ENCODE measurements at regions not wholly inside any gene's neighbourhood (a gene's known extent, or its start where the extent isn't known, plus 50 kb on each side); places are given as distances from the start of the nearest gene placed in this dataset.
A peak's percentile ranks its signal among the peaks of the same experiment; 100 is the strongest.

- H3K4me1 Mint-ChIP-seq (ENCODE audit: low read depth): no peaks in the 10 kb centered on the region
- H3K27ac Mint-ChIP-seq: no peak overlapping the region
- no peaks in the 10 kb centered on the region for H3K27me3 ChIP-seq (ENCODE audit: control insufficient read depth in 1 of 2, insufficient read depth in 2 of 2, low read length in 2 of 2)
- no peaks in the 10 kb centered on the region for H3K9me3 ChIP-seq (ENCODE audit: control insufficient read depth in 1 of 2, insufficient read depth in 1 of 2, low read length in 2 of 2)
- ChIA-PET CTCF (no interaction called here), POLR2A (no interaction called here)
- no peak for TF ChIP-seq CTCF (IDR thresholded peaks at IDR 0.05)
- no peak overlapping the region for H3K27ac ChIP-seq (ENCODE audit: low read depth in 1 of 2, low read length in 2 of 2)
- no peak overlapping the region for H3K4me3 ChIP-seq (ENCODE audit: low read length)
- ATAC-seq (ENCODE audit: poor library complexity) (no peak), DNase-seq (no peak)
- H3K4me1 ChIP-seq (ENCODE audit: insufficient read depth, low read length): no peaks in the 10 kb centered on the region
- no peaks in the 10 kb centered on the region for H3K9me3 Mint-ChIP-seq
- no peaks in the 10 kb centered on the region for H3K27me3 Mint-ChIP-seq
- intact Hi-C loops (cut with DNase I, micrococcal nuclease): no loop called here
- H3K36me3 Mint-ChIP-seq (ENCODE audit: low read depth): no peaks in the 10 kb centered on the region
- H3K36me3 ChIP-seq (ENCODE audit: insufficient read depth, low read length): no peaks in the 10 kb centered on the region
- no peak overlapping the region for H3K4me3 Mint-ChIP-seq
Measured at GRCh38 chrX:40444133-40444532, 136.6 kb upstream of the ATP6AP2 start.

DNA sequence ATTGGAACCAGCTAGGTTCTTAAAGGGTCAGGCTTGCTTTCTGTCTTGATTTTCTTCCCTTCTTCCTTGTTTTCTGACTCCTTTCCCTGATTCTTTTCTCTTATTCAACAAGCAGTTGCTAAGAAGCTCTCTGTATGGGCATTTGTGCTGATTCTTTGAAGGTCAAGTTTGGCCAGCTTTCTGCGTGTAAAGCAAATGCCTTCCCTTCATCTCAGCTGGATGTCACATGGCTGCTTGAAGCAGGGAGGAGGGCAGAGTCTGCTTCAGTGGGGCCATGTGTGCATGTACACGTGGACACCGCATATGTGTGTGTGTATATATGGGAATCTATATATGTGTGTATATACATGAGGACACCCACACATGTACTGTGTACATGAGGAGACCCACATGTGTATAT lies 139.9 kb upstream of the ATP6AP2 start:
- H3K4me1 Mint-ChIP-seq (ENCODE audit: low read depth): no peaks in the 10 kb centered on the region
- no peaks in the 10 kb centered on the region for H3K36me3 ChIP-seq (ENCODE audit: insufficient read depth, low read length)
- intact Hi-C loops (cut with DNase I, micrococcal nuclease): no loop called here
- H3K4me3 Mint-ChIP-seq: no peak overlapping the region
- H3K27me3 ChIP-seq (ENCODE audit: control insufficient read depth in 1 of 2, insufficient read depth in 2 of 2, low read length in 2 of 2): no peaks in the 10 kb centered on the region
- ChIA-PET CTCF (no interaction called here), POLR2A (no interaction called here)
- no peak overlapping the region for H3K27ac Mint-ChIP-seq
- H3K36me3 Mint-ChIP-seq (ENCODE audit: low read depth): no peaks in the 10 kb centered on the region
- H3K9me3 Mint-ChIP-seq: no peaks in the 10 kb centered on the region
- H3K27me3 Mint-ChIP-seq: no peaks in the 10 kb centered on the region
- no peak for DNase-seq
- ATAC-seq (ENCODE audit: poor library complexity): no peak
- H3K4me1 ChIP-seq (ENCODE audit: insufficient read depth, low read length): no peaks in the 10 kb centered on the region
- H3K27ac ChIP-seq (ENCODE audit: low read depth in 1 of 2, low read length in 2 of 2): no peak overlapping the region
- H3K4me3 ChIP-seq (ENCODE audit: low read length): no peak overlapping the region
- TF ChIP-seq CTCF (IDR thresholded peaks at IDR 0.05): no peak
- H3K9me3 ChIP-seq (ENCODE audit: control insufficient read depth in 1 of 2, insufficient read depth in 1 of 2, low read length in 2 of 2): no peaks in the 10 kb centered on the region

DNA sequence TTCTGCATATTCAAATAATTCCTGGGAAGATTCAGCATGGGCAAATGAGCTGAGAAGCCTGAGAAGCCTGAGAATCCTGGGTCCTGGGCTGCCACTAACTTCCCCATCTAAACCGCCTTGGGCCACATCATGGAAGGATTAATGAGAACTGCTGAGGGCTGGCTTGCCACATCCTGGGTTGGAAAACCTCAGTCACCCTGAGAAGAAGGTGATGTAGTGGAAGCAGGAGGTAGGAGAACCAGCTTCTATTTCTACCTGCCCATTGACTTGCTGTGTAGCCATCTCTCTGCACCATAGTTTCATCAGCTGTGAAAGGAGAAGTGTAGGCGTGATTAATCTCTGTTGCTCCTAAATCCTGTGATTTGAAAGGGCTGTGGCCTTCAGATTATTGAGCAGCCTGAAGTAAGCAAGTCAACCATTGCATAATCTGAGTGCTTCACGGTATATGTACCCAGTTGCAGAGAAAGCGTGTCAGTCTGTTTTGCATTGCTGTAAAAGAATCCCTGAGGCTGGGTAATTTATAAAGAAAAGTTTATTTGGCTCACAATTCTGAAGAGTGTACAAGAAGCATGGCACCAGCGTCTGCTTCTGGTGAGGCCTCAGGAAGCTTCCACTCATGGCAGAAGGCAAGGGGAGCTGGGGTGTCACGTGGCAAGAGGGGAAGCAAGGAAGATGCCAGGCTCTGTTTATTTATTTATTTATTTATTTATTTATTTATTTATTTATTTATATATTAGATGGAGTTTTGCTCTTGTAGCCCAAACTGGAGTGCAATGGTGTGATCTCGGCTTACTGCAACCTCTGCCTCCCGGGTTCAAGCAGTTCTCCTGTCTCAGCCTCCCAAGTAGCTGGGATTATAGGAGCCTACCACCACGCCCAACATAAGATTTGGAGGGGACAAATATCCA lies 140.9 kb upstream of the ATP6AP2 start:
- Mint-ChIP-seq H3K36me3 (ENCODE audit: low read depth) (no peaks in the 10 kb centered on the region), H3K4me3 (no peak overlapping the region), H3K4me1 (ENCODE audit: low read depth) (no peaks in the 10 kb centered on the region), H3K27me3 (no peaks in the 10 kb centered on the region), H3K27ac (no peak overlapping the region), H3K9me3 (no peaks in the 10 kb centered on the region)
- ATAC-seq (ENCODE audit: poor library complexity) (no peak), DNase-seq (peak in 2 of 14 experiments; percentile 9 to 20)
- no peak overlapping the region for H3K4me3 ChIP-seq (ENCODE audit: low read length)
- POLR2A ChIA-PET: no interaction called here
- TF ChIP-seq CTCF (IDR thresholded peaks at IDR 0.05): no peak
- no peaks in the 10 kb centered on the region for H3K36me3 ChIP-seq (ENCODE audit: insufficient read depth, low read length)
- intact Hi-C loops (cut with DNase I, micrococcal nuclease): no loop called here
- CTCF ChIA-PET: no interaction called here
- H3K27me3 ChIP-seq (ENCODE audit: control insufficient read depth in 1 of 2, insufficient read depth in 2 of 2, low read length in 2 of 2): no peaks in the 10 kb centered on the region
- no peaks in the 10 kb centered on the region for H3K9me3 ChIP-seq (ENCODE audit: control insufficient read depth in 1 of 2, insufficient read depth in 1 of 2, low read length in 2 of 2)
- no peaks in the 10 kb centered on the region for H3K4me1 ChIP-seq (ENCODE audit: insufficient read depth, low read length)
- H3K27ac ChIP-seq (ENCODE audit: low read depth in 1 of 2, low read length in 2 of 2): no peak overlapping the region
